OCI-LY1 (cell line): ENCODE measurements at regions not wholly inside any gene's neighbourhood (a gene's known extent, or its start where the extent isn't known, plus 50 kb on each side); places are given as distances from the start of the nearest gene placed in this dataset.

Source experiments
- EZH2 ChIP-seq: fragments of 200-600 bp; sonication (generic), shearing (Covaris generic); IDR thresholded peaks from 2 replicates; pipeline ENCODE4 v1.8.0; 2017; ENCODE audit warnings: borderline replicate concordance, mixed run types, mild to moderate bottlenecking, antibody characterized with exemption, low read length, moderate library complexity, mixed read lengths
- TF ChIP-seq, protein P1 (sequence below): fragments of 200-600 bp; sonication (generic), shearing (Covaris generic); IDR thresholded peaks from 2 replicates; pipeline ENCODE4 v1.5.1; 2017; ENCODE audit warnings: mild to moderate bottlenecking, antibody characterized with exemption, low read length, moderate library complexity, mixed read lengths

DNA sequence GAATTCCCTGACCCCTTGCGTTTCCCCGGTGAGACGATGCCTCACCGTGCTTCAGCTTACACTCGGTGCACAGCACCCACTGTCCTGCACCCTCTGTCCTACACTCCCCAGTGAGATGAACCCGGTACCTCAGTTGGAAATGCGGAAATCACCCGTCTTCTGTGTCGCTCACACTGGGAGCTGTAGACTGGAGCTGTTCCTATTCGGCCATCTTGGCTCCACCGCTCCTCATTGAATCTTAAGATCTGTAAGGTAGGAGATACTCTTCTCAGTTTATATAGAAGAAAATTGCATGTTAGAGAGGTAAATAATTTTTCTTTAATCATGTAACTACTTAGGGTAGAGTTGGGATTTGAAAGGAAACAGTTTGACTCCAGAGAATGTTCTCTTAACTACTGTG, 62.2 kb downstream of the DMRTA1 start:
- TF ChIP-seq, protein P1, sequence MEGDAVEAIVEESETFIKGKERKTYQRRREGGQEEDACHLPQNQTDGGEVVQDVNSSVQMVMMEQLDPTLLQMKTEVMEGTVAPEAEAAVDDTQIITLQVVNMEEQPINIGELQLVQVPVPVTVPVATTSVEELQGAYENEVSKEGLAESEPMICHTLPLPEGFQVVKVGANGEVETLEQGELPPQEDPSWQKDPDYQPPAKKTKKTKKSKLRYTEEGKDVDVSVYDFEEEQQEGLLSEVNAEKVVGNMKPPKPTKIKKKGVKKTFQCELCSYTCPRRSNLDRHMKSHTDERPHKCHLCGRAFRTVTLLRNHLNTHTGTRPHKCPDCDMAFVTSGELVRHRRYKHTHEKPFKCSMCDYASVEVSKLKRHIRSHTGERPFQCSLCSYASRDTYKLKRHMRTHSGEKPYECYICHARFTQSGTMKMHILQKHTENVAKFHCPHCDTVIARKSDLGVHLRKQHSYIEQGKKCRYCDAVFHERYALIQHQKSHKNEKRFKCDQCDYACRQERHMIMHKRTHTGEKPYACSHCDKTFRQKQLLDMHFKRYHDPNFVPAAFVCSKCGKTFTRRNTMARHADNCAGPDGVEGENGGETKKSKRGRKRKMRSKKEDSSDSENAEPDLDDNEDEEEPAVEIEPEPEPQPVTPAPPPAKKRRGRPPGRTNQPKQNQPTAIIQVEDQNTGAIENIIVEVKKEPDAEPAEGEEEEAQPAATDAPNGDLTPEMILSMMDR = no peak
- no peak for TF ChIP-seq EZH2
